ENCODE measurements at regions not wholly inside any gene's neighbourhood (a gene's known extent, or its start where the extent isn't known, plus 50 kb on each side); places are given as distances from the start of the nearest gene placed in this dataset.
"Not testable (repeated sequence)": the region's sequence is repeated elsewhere in the genome, so short reads cannot be mapped to it uniquely, and the experiment has no call there.

DNA sequence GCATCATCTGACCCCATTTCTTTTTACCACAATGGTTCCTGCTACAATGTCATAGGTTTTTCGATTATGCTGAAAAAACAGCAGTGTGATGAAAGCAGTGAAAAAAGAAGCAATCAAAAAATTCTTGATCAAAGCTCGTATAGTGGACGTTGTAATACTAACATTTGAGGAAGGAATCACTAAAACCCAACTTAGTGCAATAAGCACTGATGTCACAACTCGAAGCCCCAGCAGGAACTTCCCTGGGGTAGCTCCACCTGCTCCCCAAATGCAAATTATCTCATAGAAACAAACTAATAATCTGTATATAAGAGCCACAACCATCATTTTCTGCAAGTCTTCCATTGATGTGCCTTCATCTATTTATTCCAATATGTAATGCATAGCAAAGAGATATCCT lies 285.6 kb upstream of the SGK1 start:
- no peak for DNase-seq

DNA sequence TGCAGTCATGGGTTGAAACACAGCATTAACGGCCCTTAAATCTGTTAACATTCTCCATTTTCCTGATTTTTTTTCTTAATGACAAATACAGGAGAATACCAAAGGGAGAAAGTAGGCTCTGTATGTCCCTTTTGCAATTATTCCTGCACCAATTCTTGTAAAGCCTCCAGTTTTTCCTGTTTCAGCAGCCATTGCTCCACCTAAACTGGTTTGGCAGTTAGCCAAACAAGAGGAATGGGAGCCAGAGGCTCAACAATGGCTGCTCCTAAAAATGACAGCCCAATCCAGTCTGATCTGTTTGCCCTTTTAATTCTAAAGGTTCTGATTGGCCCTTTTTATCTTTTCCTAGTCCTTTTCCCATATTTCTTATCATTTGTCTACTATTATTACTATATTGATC lies 284.2 kb upstream of the SGK1 start:
- no peak for DNase-seq

DNA sequence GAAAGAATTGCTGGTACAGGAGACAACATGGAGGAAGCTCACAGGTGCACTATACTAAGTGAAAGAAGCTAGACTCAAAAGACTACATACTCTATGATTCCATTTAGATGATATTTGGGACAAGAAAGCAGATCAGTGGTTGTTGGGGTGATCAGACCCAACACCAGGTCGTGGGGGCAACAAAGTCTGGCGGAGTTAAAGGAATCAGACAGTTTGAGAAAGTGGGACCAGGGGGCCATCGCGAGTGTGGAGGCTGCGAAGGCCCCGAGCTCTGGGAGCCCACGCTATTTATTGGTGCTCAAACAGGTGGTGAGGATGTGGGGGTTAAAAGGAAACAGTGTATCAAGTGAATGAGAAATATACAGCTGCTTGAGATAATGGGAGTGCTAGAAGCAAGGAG lies 282.8 kb upstream of the SGK1 start:
- no peak for DNase-seq

DNA sequence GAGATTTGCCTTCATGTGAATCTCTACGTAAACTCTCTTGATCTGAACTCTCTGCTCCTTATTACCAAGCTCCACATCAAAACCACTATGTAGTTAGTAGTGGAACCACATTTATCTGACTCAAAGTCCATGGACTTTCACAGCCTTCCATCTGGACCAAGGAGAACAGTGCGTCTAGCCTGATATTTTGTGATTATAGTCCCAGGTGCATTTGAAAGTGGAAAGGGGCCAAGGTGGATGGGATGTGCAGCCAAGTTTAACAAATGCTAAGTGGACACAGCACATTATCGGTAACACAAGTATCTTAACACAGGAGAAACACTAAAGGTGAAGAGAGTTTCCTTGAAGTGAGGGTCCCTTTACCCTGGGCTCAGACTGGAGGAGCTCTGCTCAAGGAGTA lies 281.2 kb upstream of the SGK1 start:
- DNase-seq, result no peak

DNA sequence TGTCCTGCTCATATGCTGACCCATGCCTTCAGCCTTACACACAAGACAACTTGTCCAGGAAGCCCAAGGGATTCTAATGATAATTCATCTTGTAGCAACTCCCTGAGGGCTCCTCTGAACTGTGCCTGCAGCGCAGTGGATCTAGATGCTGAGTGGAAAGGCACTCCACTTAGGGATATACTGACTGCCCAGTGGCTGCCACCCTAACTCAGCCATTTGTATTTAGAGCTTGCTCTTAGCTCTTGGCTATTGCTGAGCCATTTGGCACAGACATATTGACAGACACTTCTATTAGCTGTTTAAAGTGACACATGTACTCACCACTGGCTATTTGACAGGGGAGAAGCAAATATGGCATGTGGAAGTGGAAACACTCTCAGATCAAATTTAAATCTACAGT lies 278.3 kb upstream of the SGK1 start:
- no peak for DNase-seq

DNA sequence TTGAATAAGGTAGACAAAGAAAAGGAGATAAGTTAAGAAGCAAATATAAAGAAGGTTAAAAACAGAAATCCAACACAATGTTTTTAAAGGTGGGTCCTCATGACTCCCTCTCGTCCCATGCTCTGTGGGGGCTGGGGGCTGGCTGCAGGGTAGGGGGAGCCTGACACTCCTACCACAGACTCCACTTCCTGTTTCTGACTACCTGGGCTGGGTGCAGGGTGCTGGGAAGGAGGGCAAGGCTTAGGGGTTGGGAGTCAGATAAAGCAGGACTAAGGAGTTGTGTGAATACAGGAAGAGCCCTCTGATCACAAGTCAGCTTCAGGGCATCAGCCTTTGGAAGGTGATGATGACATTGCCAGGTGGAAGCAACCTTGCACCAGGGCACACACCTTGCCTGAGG lies 277.0 kb upstream of the SGK1 start:
- no peak for DNase-seq

DNA sequence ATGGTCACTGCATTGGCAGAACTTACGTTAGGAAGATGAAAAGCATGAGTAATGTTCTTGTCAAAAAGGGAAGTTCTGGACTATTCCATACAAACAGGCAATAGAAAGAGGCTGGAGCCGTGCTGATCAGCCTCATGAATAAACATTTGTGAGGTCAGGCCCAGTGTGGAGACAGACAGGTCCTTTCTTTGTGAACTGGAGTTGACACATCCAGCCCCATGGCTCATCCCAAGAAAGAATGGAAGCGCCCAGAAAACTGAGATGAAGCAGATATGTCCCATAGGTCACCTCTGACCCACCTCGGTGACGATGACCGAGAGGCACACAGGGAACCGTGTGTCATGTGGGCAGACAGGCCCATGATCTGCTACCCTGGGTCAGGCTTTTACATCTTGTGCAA lies 276.0 kb upstream of the SGK1 start:
- DNase-seq, result no peak

DNA sequence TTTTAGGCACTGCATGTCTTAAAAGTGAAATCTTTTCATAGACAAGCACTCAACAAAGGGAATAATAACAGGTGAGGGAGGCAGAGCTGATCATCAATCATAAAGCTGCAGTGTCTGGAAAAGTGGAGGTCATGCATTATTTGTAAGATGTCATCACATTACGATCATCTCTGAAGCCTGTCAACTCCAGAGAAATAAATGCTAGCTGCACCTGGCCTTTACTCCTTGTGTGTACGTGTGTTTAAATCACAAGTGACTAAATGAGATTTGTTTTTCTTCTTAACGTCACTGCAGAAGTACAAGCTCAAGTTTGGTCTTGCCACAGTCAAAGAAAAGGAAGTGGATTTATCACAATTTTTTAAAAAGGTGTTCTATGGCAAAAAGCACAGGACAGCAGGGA lies 275.5 kb upstream of the SGK1 start:
- DNase-seq, result no peak

DNA sequence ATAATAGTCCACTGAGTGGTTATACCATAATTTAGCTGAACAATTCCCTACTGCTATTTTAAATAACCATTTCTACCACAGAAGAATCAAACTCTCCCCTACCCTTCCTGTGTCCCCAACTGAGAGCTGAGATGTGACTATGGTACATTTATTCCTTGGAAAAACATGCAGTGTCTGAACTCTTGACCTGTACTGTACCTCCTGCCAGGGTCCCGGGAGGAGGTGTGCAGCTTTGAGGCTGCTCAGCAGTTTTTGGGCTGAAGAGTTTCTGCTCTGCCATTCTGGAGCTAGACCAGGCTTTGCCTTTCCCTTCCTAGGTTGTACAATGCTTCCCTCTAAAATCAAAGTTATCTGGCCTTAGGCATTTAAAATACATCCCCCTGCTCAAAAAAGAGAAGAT lies 275.1 kb upstream of the SGK1 start:
- no peak for DNase-seq

DNA sequence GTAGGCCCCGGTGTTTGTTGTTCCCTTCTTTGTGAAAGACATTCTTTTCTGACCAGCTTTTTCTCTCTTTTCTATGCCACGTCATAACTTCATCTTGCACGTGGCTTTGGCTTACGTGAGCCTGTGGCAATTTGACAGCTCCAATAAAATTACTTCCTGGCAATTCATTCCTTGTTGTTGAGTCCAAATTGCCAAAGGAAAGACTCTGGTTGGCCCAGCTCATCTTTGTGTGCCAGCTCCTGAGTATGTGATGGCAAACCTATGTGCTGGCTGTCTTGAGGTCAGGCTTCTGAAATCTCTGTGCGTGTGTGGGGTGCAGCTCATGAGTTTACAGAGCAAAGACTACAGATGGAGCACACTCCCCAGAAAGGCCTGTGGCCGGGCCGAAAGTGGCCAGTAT lies 272.5 kb upstream of the SGK1 start:
- no peak for DNase-seq

DNA sequence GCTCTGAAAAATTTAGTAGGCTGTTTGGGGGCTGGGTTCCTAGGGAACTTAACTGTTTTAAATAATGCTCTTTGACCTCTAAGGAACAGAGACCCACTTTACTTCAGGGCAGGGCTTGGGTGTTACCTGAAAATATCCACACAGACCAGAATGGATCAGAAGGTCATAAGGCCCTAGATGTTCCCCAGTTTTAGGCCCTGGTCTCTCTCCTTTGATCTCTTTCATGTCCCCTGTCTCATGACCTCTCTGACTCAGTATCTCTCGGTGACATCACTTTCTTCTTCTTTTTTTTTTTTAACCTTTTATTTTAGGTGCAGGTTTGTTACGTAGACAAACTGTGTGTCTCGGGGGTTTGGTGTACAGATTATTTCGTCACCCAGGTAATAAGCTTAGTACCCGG lies 272.1 kb upstream of the SGK1 start:
- no peak for DNase-seq

DNA sequence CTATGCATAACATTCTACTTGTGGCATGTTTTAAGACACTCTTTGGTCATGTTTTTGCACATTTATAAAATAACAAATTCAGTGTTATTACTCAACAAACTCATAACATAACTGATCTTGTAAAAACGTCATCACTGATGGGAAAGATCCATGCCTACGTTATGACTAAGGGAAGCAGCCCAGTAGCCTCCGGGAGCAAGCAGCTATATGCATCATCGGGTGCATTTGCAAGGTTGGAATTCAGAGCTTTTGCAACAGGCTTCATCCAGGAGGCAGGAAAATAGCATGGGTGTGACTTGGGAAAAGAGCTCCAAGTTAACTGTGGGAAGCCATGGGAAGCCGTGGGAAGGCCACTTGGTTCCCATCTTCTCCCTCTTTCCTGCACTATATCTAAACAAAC lies 271.6 kb upstream of the SGK1 start:
- no peak for DNase-seq

DNA sequence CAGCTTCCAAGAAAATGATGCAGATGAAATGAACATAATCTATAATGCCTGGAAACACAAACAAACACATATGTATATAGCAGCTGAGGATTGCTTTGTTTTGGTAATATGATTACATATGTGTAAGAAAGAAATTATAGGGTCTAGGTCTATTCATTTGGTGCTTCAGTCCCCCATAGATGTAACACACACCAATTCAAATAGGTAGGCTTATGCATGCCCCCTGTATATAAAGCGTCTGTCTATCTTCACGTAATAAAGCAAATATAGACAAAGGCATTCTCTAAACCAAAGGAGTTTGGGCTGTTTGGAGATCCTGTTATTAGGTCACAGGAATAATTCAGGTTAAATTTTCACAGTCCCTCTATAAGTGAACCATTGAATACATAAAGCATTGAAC lies 270.4 kb upstream of the SGK1 start:
- DNase-seq, result no peak

DNA sequence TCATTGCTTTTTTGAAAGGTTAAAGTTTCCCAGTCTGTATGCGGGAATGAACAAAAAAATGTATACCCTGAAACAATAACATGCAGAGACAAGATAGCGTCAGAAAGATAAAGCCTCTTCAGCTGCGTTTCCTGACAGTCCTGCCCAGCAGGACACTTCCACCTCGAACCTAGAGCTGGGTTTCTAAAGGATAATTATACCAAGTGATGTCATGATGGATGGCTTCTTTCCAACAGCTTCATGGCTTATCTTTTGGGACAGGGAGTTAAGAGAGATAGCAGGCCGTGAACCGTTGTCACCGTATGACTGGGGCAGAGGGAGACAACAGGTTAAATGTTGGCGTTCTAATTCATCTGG lies 267.6 kb upstream of the SGK1 start:
- no peak for DNase-seq

DNA sequence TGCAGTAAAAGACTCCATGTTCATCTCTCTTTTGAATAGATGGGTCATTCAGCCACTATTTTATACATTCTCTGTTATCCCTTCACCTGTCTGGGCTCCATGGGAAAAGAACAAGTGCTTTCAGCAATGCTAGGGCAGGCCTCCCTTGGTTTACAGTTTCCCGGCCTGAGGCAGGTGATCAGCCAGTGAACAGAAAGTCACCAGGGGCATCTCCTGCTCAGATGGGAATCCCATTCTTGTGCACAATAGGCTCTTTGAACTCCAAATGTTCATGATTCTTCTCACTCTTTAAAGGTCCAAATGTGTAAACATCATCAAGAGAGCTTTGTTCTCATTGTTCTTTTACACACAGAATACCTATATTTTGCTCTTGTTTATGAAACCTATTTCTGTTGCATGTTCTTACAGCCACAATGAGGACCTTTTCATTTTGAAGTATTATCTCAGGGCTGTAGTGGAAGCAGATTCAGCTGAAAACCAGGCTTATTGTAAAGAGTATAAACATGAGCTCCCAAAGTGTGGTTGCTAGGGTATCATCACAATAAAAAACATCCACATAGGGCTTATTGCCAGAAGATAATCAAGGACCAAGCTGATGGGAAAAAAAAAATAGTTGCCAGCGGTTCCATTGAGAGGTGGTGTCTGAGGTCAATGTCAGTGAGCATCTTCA lies 267.1 kb upstream of the SGK1 start:
- no peak for DNase-seq

DNA sequence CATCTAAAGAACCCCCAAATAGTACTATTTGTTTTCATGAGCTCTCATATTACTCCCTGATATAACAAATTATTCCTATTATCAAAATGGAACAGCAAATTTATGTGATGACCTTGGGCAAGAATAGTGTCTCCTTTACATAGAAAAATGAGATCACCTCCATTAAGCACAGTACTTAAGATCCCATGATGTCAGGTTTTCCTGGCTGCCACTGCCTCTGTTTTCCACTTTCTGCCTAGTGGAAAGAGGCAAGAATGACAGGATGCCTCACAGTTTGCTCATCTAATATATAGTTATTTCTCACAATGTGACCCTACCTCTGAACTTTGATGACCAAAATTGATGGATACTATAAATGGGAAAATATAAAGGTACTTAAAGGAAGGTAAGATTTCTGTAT lies 260.1 kb upstream of the SGK1 start:
- DNase-seq, result no peak

DNA sequence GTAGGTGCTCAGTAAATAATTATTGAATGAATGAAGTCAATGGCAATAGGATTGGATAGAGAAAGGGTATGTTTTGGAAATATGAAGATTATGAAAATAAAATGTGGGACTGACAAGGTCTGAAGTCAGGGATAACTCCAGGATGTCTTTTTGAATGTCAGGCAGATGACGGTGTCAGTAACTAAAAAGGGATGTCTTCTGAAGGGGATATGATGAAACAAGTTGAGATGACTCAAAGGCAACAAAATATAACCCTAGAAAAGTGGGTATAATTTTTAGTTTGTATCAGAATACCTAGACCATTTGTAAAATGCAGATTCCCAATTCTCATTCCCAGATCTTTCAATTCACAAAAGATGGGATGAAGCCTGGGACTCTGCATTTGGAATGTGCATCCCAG lies 257.3 kb upstream of the SGK1 start:
- no peak for DNase-seq

DNA sequence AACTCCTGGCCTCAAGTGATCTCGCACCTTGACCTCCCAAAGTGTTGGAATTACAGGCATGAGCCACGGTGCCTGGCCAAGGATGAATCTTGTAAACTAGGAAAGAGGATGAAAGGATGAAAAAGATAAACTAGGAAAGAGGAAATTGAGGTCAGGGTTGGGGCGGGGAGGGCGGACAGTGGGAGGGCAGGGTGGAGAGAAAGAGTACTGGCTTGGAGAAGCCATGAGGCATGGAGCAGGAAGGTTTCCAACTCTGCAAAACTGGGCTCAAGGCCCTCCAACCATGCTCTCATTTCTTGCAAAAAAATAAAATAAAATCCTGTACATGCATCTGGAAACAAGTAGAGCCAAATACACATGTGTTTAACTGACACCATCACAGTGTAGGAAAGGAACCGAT lies 256.6 kb upstream of the SGK1 start:
- no peak for DNase-seq

DNA sequence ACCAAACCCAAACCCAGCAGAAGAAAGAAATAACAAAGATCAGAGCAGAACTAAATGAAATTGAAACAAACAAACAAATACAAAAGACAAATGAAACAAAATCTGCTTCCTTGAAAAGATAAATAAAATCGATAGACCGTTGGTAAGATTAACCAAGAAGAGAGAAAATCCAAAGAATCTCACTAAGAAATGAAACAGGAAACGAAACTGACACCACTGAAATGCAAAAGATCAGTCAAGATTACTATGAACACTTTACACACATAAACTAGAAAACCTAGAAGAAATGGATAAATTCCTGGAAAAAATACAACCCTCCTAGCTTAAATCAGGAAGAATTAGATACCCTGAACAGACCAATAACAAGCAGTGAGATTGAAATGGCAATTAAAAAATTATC lies 252.1 kb upstream of the SGK1 start:
- DNase-seq, result not testable (repeated sequence)

DNA sequence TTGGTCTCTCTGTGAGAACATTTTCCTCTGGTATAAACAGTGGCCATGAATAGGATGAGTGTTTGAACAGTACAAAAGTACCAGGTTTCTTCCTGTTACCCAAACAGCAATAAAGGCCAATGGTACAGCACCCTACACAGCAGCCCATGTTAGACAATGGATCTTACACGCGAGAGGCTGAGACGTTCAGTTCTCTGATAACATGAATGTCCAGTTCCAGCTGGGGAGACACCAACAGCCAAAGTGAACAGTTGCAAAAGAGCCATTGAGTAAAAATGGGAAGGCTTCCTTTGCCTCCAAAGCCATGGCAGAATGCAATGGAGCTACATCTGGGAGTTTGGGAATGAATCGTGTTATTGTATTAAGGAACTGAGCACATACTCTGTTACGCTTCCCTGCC lies 246.8 kb upstream of the SGK1 start:
- no peak for DNase-seq

DNA sequence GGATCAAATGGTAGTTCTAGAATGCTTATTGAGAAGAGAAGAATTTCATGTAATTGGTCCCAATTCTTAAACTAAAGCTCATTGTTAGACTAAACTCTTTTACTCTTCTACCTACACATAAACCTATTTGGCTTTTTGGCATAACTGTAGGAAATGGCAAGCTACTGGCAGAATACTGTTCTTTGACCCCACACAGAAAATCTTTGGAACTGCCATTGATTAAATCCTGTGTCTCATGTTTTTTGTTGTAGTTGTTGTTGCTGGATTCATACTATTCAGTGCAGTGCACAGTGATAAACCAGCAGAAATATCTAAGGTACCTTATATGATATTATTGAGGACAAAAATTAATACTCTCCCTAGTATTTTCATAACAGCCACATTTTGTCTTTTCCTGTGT lies 242.1 kb upstream of the SGK1 start:
- no peak for DNase-seq

DNA sequence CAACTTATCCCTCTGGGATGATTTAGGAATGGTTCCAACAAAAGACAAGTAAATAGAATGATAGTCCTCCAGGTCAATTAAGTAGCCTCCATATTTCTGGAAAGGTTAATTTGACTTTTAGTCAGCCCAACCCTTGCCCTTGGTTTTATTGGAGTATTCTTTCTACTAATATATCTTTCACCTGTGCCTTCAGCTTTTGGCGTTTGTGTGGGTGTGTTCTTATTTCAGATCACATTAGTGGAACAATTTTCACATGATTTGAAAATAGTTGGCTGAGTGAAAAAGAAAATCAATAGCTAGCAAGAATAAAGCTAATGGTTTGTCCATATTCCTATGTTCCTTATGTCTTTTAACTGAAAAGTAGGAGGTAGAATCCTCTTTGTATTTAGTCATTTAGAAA lies 239.6 kb upstream of the SGK1 start:
- DNase-seq, result no peak

DNA sequence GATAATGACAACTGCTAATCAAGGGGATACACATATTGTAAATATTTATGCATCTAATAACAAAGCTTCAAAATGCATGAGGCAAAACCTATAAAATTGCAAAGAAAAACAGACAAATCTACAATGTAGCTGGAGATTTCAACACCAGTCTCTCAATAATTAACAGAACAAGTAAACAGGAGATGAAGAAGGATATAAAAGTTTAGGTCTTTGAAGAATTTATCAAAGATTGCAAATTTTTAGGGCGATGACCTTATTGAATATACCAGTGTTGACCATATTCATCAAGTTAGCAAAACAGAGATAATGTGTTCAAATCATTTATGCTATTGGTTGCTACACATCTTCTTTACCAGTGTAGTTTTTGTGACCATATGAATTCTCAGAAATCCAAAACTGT lies 237.8 kb upstream of the SGK1 start:
- DNase-seq, result no peak

DNA sequence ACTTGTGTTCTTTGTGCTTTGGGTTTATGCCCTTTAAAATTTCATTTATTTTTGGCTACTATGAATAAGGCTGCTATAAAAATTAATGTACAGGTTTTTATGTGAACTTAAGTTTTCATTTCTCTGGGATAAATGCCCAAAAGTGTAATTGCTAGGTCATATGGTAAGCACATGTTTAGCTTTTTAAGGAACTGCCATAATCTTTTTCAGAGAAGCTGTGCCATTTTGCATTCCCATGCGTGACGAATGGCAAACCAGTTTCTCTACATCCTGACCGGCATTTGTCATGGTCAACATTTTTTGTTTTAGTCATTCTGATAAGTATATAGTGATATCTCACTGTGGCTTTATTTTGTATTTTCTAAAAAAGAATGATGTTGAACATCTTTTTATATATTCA lies 236.0 kb upstream of the SGK1 start:
- DNase-seq, result peak; percentile 69

DNA sequence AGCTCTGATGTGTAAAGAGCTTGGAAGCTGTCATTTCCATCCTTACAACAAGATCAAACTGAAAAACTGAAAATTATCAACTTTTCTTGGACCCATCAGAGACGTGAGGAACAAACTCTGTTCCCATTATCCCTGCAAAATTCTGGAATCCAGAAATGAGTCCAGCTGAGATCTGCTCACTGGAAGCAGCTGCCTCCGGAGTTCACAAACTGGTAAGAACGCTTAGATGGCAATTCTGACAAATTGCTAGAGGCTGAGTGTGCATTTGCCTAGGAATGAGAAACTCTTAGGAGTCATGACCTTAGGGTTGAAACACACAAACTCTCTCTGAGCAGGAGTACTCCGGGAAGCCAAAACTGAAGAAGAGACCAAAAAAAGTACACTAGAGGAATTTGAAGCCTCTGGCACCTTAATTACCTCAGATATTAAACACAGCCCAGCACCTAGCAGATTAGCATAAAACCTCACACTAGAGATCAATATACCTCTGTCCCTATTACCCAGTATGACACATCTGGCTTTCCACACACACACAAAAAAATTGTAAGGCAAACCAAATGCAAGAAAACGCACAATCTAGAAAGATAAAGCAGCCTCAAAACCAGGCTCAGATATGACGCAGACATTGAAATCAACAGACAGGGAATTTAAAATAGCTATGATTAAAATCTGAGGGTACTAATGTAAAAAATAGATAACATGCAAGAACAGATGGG lies 233.5 kb upstream of the SGK1 start:
- no peak for DNase-seq

Measured in skin of body (tissue), 1 donor.